ENCODE measurements at regions not wholly inside any gene's neighbourhood (a gene's known extent, or its start where the extent isn't known, plus 50 kb on each side); places are given as distances from the start of the nearest gene placed in this dataset.

- Mint-ChIP-seq H3K9me3 (peaks cover 85 to 88% of the 10 kb centered on the region in 2 experiments), H3K4me3 (no peak overlapping the region), H3K27me3 (ENCODE audit: low read depth) (no peaks in the 10 kb centered on the region), H3K36me3 (ENCODE audit: insufficient read depth in 1 of 3, low read depth in 3 of 3) (peaks cover 6 to 22% (median 8%) of the 10 kb centered on the region in 3 experiments; a peak in 5 of 7 replicates), H3K27ac (no peak overlapping the region), H3K4me1 (no peaks in the 10 kb centered on the region)
- Histone ChIP-seq H3K4me1 (ENCODE audit: insufficient read depth, low read length) (no peaks in the 10 kb centered on the region), H2BK120ac (ENCODE audit: low read depth, low read length, poor library complexity, severe bottlenecking) (no peak overlapping the region), H3K23me2 (ENCODE audit: insufficient read length, low read depth, low read length, poor library complexity, severe bottlenecking) (no peaks in the 10 kb centered on the region), H4K91ac (ENCODE audit: insufficient read length, low read depth, low read length) (no peak overlapping the region), H2BK15ac (ENCODE audit: low read depth, low read length) (no peak overlapping the region), H3K27me3 (ENCODE audit: insufficient read depth, low read length) (no peaks in the 10 kb centered on the region), H3K79me1 (ENCODE audit: insufficient read depth, low read depth, low read length, poor library complexity, severe bottlenecking) (no peaks in the 10 kb centered on the region), H4K5ac (ENCODE audit: insufficient read length, low read depth, low read length) (no peak overlapping the region), H3K27ac (ENCODE audit: insufficient read length, low read depth, low read length) (no peak overlapping the region), H2BK12ac (ENCODE audit: insufficient read length, low read depth, low read length) (no peak overlapping the region), H3T11ph (ENCODE audit: low read length) (no peak overlapping the region), H2BK20ac (ENCODE audit: low read depth, low read length, poor library complexity, severe bottlenecking) (no peak overlapping the region), H3K14ac (ENCODE audit: insufficient read depth, low read length) (no peak overlapping the region), H2AK5ac (ENCODE audit: insufficient read length, low read length) (no peak overlapping the region), H3K18ac (ENCODE audit: insufficient read length, low read depth, low read length) (no peak overlapping the region), H2BK5ac (ENCODE audit: insufficient read length, low read length) (no peak overlapping the region), H4K20me1 (ENCODE audit: control insufficient read depth, insufficient read depth, insufficient read length) (no peaks in the 10 kb centered on the region), H2AFZ (ENCODE audit: low read length) (no peak overlapping the region), H3K4ac (ENCODE audit: low read depth, low read length) (no peak overlapping the region), H3K4me2 (ENCODE audit: insufficient read depth, insufficient read length, low read length) (no peak overlapping the region), H3K9ac (ENCODE audit: extremely low read depth, insufficient read length, low read length) (no peak overlapping the region), H3K79me2 (ENCODE audit: insufficient read depth, low read length) (no peaks in the 10 kb centered on the region), H3K56ac (ENCODE audit: insufficient read length, low read depth, low read length) (no peak overlapping the region), H3K23ac (ENCODE audit: insufficient read length, low read depth, low read length) (no peak overlapping the region), H4K8ac (replicated peaks; ENCODE audit: insufficient read length, low read depth, low read length) (no peak overlapping the region), H3K9me3 (ENCODE audit: control insufficient read depth, low read depth, low read length) (peaks cover 50% of the 10 kb centered on the region)
- no CpG with 5 or more reads among the region's 2 CpGs for WGBS (ENCODE audit: extremely low coverage, insufficient read length, low lambda C conversion rate)
- no peak for DNase-seq
- TF ChIP-seq CTCF (conservative IDR thresholded peaks at IDR 0.05), result no peak
Observed at GRCh38 chr19:22472180-22472637, 50.1 kb upstream of the ZNF98 start.

All from H9 (cell line).